H1 (cell line): ENCODE measurements at regions not wholly inside any gene's neighbourhood (a gene's known extent, or its start where the extent isn't known, plus 50 kb on each side); places are given as distances from the start of the nearest gene placed in this dataset.

Source experiments
- CTCF ChIA-PET: fragments of 300-600 bp; sonication (Branson Sonifier 250); formaldehyde crosslinking; loops from one replicate; lab custom pipeline; 2021; ENCODE audit not compliant: partially characterized antibody; lab: Charles Lee
- POLR2A ChIA-PET: fragments of 300-600 bp; sonication (Branson Sonifier 250); formaldehyde crosslinking; loops from one replicate; lab custom pipeline; 2021; ENCODE audit warnings: inconsistent platforms; ENCODE audit not compliant: partially characterized antibody; lab: Charles Lee
- DNase-seq, 2 experiments: peaks; one replicate each; pipeline versions ENCODE4 v3.0.0 to v3.0.0-alpha.2; 2010 to 2022; ENCODE audit warnings: low spot score in 2 of 2, low read depth in 1 of 2, mixed read lengths in 1 of 2
- FAIRE-seq: peaks from 2 replicates; lab custom pipeline; 2011; peaks lifted over from hg19 to GRCh38; lab: Jason Lieb, UNC
- H2AFZ ChIP-seq: 2 replicates; pipeline ENCODE4 v1.8.1; 2012; ENCODE audit warnings: low read length, inconsistent platforms
- H2AK5ac ChIP-seq: 2 replicates; pipeline ENCODE4 v1.6.1; 2013; ENCODE audit warnings: low read depth, low read length
- H2BK120ac ChIP-seq: replicated peaks from 2 replicates; pipeline ENCODE3; 2013; ENCODE audit warnings: low read depth, low read length, inconsistent platforms
- H2BK12ac ChIP-seq: 2 replicates; pipeline ENCODE4 v1.6.1; 2013; ENCODE audit warnings: low read depth, low read length
- H2BK15ac ChIP-seq: 2 replicates; pipeline ENCODE4 v1.6.1; 2013; ENCODE audit warnings: low read length
- H2BK20ac ChIP-seq: 2 replicates; pipeline ENCODE4 v1.6.1; 2013; ENCODE audit warnings: low read length
- H2BK5ac ChIP-seq: 2 replicates; pipeline ENCODE4 v1.6.1; 2013; ENCODE audit warnings: low read depth, low read length
- H3K14ac ChIP-seq: 2 replicates; pipeline ENCODE4 v1.6.1; 2013; ENCODE audit warnings: inconsistent platforms; ENCODE audit not compliant: insufficient read length
- H3K18ac ChIP-seq: 2 replicates; pipeline ENCODE4 v1.6.1; 2013; ENCODE audit warnings: low read length; ENCODE audit errors: extremely low read depth
- H3K23ac ChIP-seq: 2 replicates; pipeline ENCODE4 v1.6.1; 2013; ENCODE audit warnings: inconsistent platforms; ENCODE audit not compliant: insufficient read length
- H3K23me2 ChIP-seq: 2 replicates; pipeline ENCODE4 v1.6.1; 2013; ENCODE audit warnings: low read depth, low read length
- H3K27ac ChIP-seq: 2 replicates; pipeline ENCODE4 v1.6.1; 2011; ENCODE audit warnings: low read depth, low read length, inconsistent platforms
- H3K27me3 ChIP-seq, 4 experiments: replicated peaks in 1 of 4; 1 replicate in 1 of 4; 2 replicates in 3 of 4; pipeline versions ENCODE4 v1.6.1 to v1.8.1; 2011 to 2013; ENCODE audit warnings: low read length in 3 of 4, mild to moderate bottlenecking in 3 of 4, inconsistent platforms in 2 of 4, mixed read lengths in 2 of 4, moderate library complexity in 1 of 4; ENCODE audit not compliant: control insufficient read depth in 3 of 4, insufficient read depth in 3 of 4; ENCODE audit errors: extremely low read depth in 1 of 4
- H3K36me3 ChIP-seq, 4 experiments: 2 replicates each; pipeline versions ENCODE4 v1.6.1 to v1.8.1; 2011 to 2013; ENCODE audit warnings: mild to moderate bottlenecking in 4 of 4, low read length in 3 of 4, moderate library complexity in 2 of 4, control low read depth in 1 of 4, inconsistent platforms in 1 of 4; ENCODE audit not compliant: insufficient read depth in 4 of 4, control insufficient read depth in 2 of 4
- H3K4ac ChIP-seq: replicated peaks from 2 replicates; pipeline ENCODE3; 2013; ENCODE audit warnings: low read length, low read depth, mixed read lengths, inconsistent platforms; ENCODE audit not compliant: insufficient read length
- H3K4me1 ChIP-seq, 4 experiments: replicated peaks in 1 of 4; 1 replicate in 1 of 4; 2 replicates in 3 of 4; pipeline versions ENCODE4 v1.6.1 to v1.8.1; 2011 to 2013; ENCODE audit warnings: low read length in 3 of 4, inconsistent platforms in 2 of 4, mixed read lengths in 1 of 4; ENCODE audit not compliant: insufficient read depth in 4 of 4, control insufficient read depth in 3 of 4
- H3K4me2 ChIP-seq, 2 experiments: 2 replicates each; pipeline versions ENCODE4 v1.6.1 to v1.8.1; 2011 to 2013; ENCODE audit warnings: low read depth in 2 of 2, low read length in 2 of 2, control low read depth in 1 of 2, inconsistent platforms in 1 of 2, mild to moderate bottlenecking in 1 of 2; ENCODE audit not compliant: insufficient read depth in 1 of 2
- H3K4me3 ChIP-seq, 4 experiments: fragments of 200-600, 300-600 bp in 1 of 4; sonication (generic), shearing (Covaris generic), sonication (Bioruptor Twin) in 1 of 4; 2 replicates each; pipeline versions ENCODE4 v1.5.1 to v1.8.1; 2011 to 2016; ENCODE audit warnings: low read length in 4 of 4, low read depth in 3 of 4, control low read depth in 2 of 4, inconsistent platforms in 2 of 4, mild to moderate bottlenecking in 2 of 4, mixed read lengths in 1 of 4, moderate library complexity in 1 of 4; ENCODE audit not compliant: insufficient read depth in 2 of 4; ENCODE audit errors: extremely low read depth in 1 of 4
- H3K56ac ChIP-seq: replicated peaks from 2 replicates; pipeline ENCODE3; 2013; ENCODE audit warnings: low read depth, mild to moderate bottlenecking, mixed read lengths, low read length, inconsistent platforms; ENCODE audit not compliant: insufficient read length
- H3K79me1 ChIP-seq: 2 replicates; pipeline ENCODE4 v1.6.1; 2013; ENCODE audit warnings: low read depth, low read length, control low read depth
- H3K79me2 ChIP-seq, 2 experiments: 2 replicates each; pipeline versions ENCODE4 v1.6.1 to v1.8.1; 2012 to 2013; ENCODE audit warnings: low read length in 2 of 2, mild to moderate bottlenecking in 2 of 2, inconsistent platforms in 1 of 2; ENCODE audit not compliant: insufficient read depth in 2 of 2, control insufficient read depth in 1 of 2
- H3K9ac ChIP-seq, 4 experiments: replicated peaks in 1 of 4; 1 replicate in 1 of 4; 2 replicates in 3 of 4; pipeline versions ENCODE4 v1.6.1 to v1.8.1; 2011 to 2013; ENCODE audit warnings: low read depth in 3 of 4, low read length in 3 of 4, control low read depth in 2 of 4, mild to moderate bottlenecking in 2 of 4, moderate library complexity in 2 of 4, inconsistent platforms in 1 of 4; ENCODE audit errors: extremely low read depth in 1 of 4
- H3K9me3 ChIP-seq, 2 experiments: 2 replicates each; pipeline versions ENCODE4 v1.6.1 to v1.8.1; 2012 to 2013; ENCODE audit warnings: mild to moderate bottlenecking in 2 of 2, moderate library complexity in 2 of 2, control low read depth in 1 of 2, inconsistent platforms in 1 of 2, low read depth in 1 of 2, low read length in 1 of 2, mixed read lengths in 1 of 2; ENCODE audit not compliant: insufficient read depth in 2 of 2
- H4K20me1 ChIP-seq, 2 experiments: replicated peaks in 1 of 2; 2 replicates each; pipeline versions ENCODE3 to v1.8.1; 2011 to 2013; ENCODE audit warnings: inconsistent platforms in 2 of 2, low read length in 2 of 2, mild to moderate bottlenecking in 1 of 2; ENCODE audit not compliant: insufficient read depth in 2 of 2, control insufficient read depth in 1 of 2
- H4K5ac ChIP-seq: 2 replicates; pipeline ENCODE4 v1.6.1; 2013; ENCODE audit warnings: low read length, low read depth, mixed read lengths, inconsistent platforms; ENCODE audit not compliant: insufficient read length
- H4K8ac ChIP-seq: 2 replicates; pipeline ENCODE4 v1.8.0; 2013; ENCODE audit warnings: mild to moderate bottlenecking, moderate library complexity, low read length, inconsistent platforms; ENCODE audit not compliant: insufficient read depth; ENCODE audit errors: extremely low read depth
- H4K91ac ChIP-seq: replicated peaks from 2 replicates; pipeline ENCODE3; 2013; ENCODE audit warnings: low read length, mixed read lengths, inconsistent platforms; ENCODE audit not compliant: insufficient read length
- BACH1 ChIP-seq: IDR thresholded peaks from 2 replicates; pipeline ENCODE4 v1.6.1; 2012; ENCODE audit warnings: low read length, improper control_type of control experiment
- CBX8 ChIP-seq: fragments of 300-800, 300-1000 bp; sonication (generic); IDR thresholded peaks from 2 replicates; pipeline ENCODE4 v1.7.1; 2016; ENCODE audit warnings: low read depth, low read length, borderline replicate concordance
- CHD1 ChIP-seq: IDR thresholded peaks from 2 replicates; pipeline ENCODE4 v1.6.1; 2012; ENCODE audit warnings: low read depth, low read length, improper control_type of control experiment
- CTBP2 ChIP-seq: IDR thresholded peaks from 2 replicates; pipeline ENCODE4 v1.7.0; 2011; ENCODE audit warnings: borderline replicate concordance, mild to moderate bottlenecking, moderate library complexity, mixed read lengths, low read length; ENCODE audit not compliant: insufficient read depth, insufficient read length
- HDAC2 ChIP-seq, 2 experiments: fragments of 300-600 bp in 1 of 2; sonication (generic) in 1 of 2; IDR thresholded peaks; 2 replicates each; pipeline ENCODE4 v1.6.1; 2011 to 2012; ENCODE audit warnings: low read depth in 2 of 2, low read length in 2 of 2, mild to moderate bottlenecking in 2 of 2, moderate library complexity in 2 of 2, borderline replicate concordance in 1 of 2, inconsistent platforms in 1 of 2
- KDM4A ChIP-seq: IDR thresholded peaks from one replicate; pipeline ENCODE4 v1.7.1; 2012; ENCODE audit warnings: low read depth, mild to moderate bottlenecking, moderate library complexity, low read length, inconsistent platforms; ENCODE audit not compliant: severe bottlenecking
- MAFK ChIP-seq: IDR thresholded peaks from 2 replicates; pipeline ENCODE4 v1.6.1; 2012; ENCODE audit warnings: low read depth, mild to moderate bottlenecking, improper control_type of control experiment, low read length
- POLR2A ChIP-seq, 2 experiments: IDR thresholded peaks; 1 replicate in 1 of 2; 2 replicates in 1 of 2; pipeline ENCODE4 v1.6.1; 2011; ENCODE audit warnings: low read depth in 2 of 2, low read length in 2 of 2, mild to moderate bottlenecking in 2 of 2; ENCODE audit errors: control extremely low read depth in 1 of 2
- RNF2 ChIP-seq: fragments of 200-900, 300-1000 bp; sonication (generic); IDR thresholded peaks from 2 replicates; pipeline ENCODE4 v1.7.1; 2016; ENCODE audit warnings: borderline replicate concordance, low read depth, mild to moderate bottlenecking, antibody characterized with exemption, low read length; ENCODE audit not compliant: poor library complexity, severe bottlenecking; ENCODE audit errors: missing control alignments
- SIN3A ChIP-seq, 2 experiments: IDR thresholded peaks in 1 of 2; conservative IDR thresholded peaks in 1 of 2; 2 replicates each; pipeline ENCODE4 v1.6.1; 2011 to 2012; ENCODE audit warnings: low read length in 2 of 2, improper control_type of control experiment in 1 of 2, low read depth in 1 of 2, mild to moderate bottlenecking in 1 of 2
- SIX5 ChIP-seq: IDR thresholded peaks from 2 replicates; pipeline ENCODE4 v1.6.1; 2011; ENCODE audit warnings: mild to moderate bottlenecking, low read depth, low read length
- SUZ12 ChIP-seq: fragments of 200-600 bp; sonication (generic); IDR thresholded peaks from 2 replicates; pipeline ENCODE4 v1.6.1; 2012; ENCODE audit warnings: mild to moderate bottlenecking, inconsistent platforms, low read length, moderate library complexity, mixed read lengths
- ZNF274 ChIP-seq: IDR thresholded peaks from 2 replicates; pipeline ENCODE4 v1.7.0; 2012; ENCODE audit warnings: low read length, borderline replicate concordance; ENCODE audit errors: extremely low read depth
- WGBS, 2 experiments: shearing (Covaris generic) in 1 of 2; methylation state at CpG; one replicate each; pipeline versions ENCODE4 v1.1.6 to v1.1.7; 2013 to 2015; ENCODE audit warnings: low lambda C conversion rate in 2 of 2, mixed read lengths in 2 of 2, inconsistent platforms in 1 of 2, low coverage in 1 of 2, missing lambda C conversion rate in 1 of 2; ENCODE audit not compliant: insufficient replicate concordance in 2 of 2, insufficient coverage in 1 of 2, insufficient read length in 1 of 2; ENCODE audit errors: extremely low coverage in 1 of 2, missing lambda C conversion rate in 1 of 2; 5-methylcytosine and 5-hydroxymethylcytosine counted together
- TF ChIP-seq, protein P1 (sequence below): IDR thresholded peaks from 2 replicates; pipeline ENCODE4 v1.6.1; 2011; ENCODE audit warnings: low read depth, mild to moderate bottlenecking, low read length; ENCODE audit not compliant: insufficient read depth

DNA sequence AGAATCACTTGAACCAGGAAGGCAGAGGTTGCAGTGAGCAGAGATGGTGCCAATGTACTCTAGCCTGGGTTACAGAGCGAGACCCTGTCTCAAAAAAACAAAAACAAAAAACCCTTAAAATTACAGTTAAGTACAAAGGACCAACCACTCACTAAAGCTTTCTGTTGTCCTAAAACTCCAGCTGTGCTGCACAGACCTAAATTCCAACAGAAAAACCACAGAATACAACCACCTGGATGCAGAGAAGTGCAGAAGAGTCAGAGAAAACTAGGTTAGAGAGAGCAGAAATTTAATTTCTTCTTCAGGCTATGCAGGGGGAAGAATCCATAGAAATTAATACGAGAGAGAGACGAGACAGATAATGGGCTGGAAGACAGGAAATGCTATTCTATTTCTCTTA lies 376.8 kb upstream of the CXorf51A start:
- Histone ChIP-seq H3K56ac (no peak overlapping the region), H2BK15ac (no peak overlapping the region)
- POLR2A ChIA-PET: no interaction called here
- TF ChIP-seq POLR2A (IDR thresholded peaks at IDR 0.05; ENCODE audit: control extremely low read depth in 1 of 2, low read depth in 2 of 2, low read length in 2 of 2) (no peak), RNF2 (no peak), CTBP2 (no peak), MAFK (no peak), SUZ12 (no peak), SIN3A (conservative IDR thresholded peaks at IDR 0.05 in 1 of 2, IDR thresholded peaks at IDR 0.05 in 1 of 2; ENCODE audit: low read depth in 1 of 2, low read length in 2 of 2) (no peak), ZNF274 (no peak), KDM4A (no peak), BACH1 (no peak), SIX5 (no peak), CBX8 (no peak), HDAC2 (IDR thresholded peaks at IDR 0.05; ENCODE audit: borderline replicate concordance in 1 of 2, low read depth in 2 of 2, low read length in 2 of 2) (no peak), CHD1 (no peak)
- TF ChIP-seq, protein P1, sequence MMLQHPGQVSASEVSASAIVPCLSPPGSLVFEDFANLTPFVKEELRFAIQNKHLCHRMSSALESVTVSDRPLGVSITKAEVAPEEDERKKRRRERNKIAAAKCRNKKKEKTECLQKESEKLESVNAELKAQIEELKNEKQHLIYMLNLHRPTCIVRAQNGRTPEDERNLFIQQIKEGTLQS: no peak

More for the DNA sequence above, 376.8 kb upstream of the CXorf51A start:
- Histone ChIP-seq H3K36me3 (no peaks in the 10 kb centered on the region), H3K9ac (no peak overlapping the region), H2BK120ac (no peak overlapping the region), H2AK5ac (no peak overlapping the region), H3K9me3 (peaks cover 0 to 3% of the 10 kb centered on the region in 2 experiments; a peak in 2 of 4 replicates), H3K4ac (no peak overlapping the region), H4K91ac (no peak overlapping the region), H4K20me1 (no peaks in the 10 kb centered on the region), H4K8ac (no peak overlapping the region), H3K23ac (no peak overlapping the region), H3K4me2 (no peak overlapping the region), H4K5ac (no peak overlapping the region), H3K79me2 (no peaks in the 10 kb centered on the region), H3K79me1 (no peaks in the 10 kb centered on the region), H3K14ac (no peak overlapping the region), H2AFZ (no peak overlapping the region), H2BK5ac (no peak overlapping the region), H3K27me3 (no peaks in the 10 kb centered on the region), H3K4me1 (no peaks in the 10 kb centered on the region), H2BK20ac (no peak overlapping the region), H2BK12ac (no peak overlapping the region), H3K18ac (no peak overlapping the region), H3K4me3 (no peak overlapping the region), H3K27ac (no peak overlapping the region), H3K23me2 (no peaks in the 10 kb centered on the region; the same call in 1 of the 2 replicates)
- 94% methylated on average over 3 of the region's 3 CpGs; no CpG with 5 or more reads in 1 of the 2 experiments for WGBS, 2 experiments
- FAIRE-seq (no peak), DNase-seq (no peak)
- CTCF ChIA-PET: no interaction called here
